ENCODE measurements at regions not wholly inside any gene's neighbourhood (a gene's known extent, or its start where the extent isn't known, plus 50 kb on each side); places are given as distances from the start of the nearest gene placed in this dataset.
"Not testable (repeated sequence)": the region's sequence is repeated elsewhere in the genome, so short reads cannot be mapped to it uniquely, and the experiment has no call there.

DNA sequence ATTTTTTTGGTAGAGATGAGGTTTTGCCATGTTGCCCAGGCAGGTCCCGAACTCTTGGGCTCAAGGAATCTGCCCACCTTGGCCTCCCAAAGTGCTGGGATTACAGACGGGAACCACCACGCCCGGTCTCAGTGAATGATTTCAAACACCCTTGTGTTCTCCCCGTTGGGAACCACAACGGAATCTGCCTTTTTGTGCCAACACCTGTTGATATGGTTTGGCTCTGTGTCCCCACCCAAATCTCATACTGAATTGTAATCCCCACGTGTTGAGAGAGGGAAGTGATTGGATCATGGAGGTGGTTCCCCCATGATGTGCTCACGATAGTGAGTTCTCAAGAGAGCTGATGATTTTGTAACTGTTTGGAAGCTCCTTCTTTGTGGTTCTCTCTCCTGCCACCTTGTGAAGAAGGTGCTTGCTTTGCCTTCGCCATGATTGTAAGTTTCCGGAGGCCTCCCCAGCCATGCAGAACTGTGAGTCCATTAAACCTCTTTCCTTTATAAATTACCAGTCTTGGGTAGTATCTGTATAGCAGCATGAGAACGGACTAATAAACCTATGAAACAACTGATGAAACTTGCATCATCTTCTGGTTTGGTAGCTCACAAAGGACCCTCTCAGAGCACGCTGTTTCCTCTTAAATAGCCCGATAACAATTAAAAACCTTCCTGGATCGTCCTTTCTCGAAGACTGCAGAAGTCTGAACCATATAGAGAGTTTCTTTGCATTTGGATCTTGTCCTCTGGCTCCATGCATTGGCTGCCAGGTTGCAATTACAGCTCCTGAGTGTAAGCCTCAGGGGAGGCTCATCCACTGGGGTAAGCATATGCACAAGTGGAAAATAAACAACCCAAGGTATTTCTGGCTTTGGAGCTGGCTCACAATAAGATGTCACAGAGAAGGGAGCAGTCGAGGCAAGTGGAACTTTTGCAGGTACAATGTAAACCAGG, 91.5 kb downstream of the SPRY4 start:
- no peak overlapping the region for H3K4me3 Mint-ChIP-seq

DNA sequence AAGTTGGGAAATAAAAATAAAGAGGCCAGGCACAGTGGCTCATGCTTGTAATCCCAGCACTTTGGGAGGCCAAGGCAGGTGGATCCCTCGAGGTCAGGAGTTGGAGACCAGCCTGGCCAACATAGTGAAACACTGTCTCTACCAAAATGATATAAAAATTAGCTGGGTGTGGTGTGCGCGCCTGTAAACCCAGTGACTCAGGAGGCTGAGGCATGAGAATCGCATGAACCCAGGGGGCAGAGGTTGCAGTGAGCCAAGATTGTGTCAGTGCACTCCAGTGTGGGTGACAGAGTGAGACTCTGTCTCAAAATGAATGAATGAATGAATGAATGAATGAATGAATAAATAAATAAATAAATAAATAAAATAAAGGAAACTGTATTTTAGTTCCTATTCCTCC, 93.9 kb downstream of the SPRY4 start:
- not testable (repeated sequence) for H3K4me3 Mint-ChIP-seq; H3K36me3 Mint-ChIP-seq (ENCODE audit: low read depth); H3K27ac Mint-ChIP-seq; DNase-seq; H3K4me1 Mint-ChIP-seq (ENCODE audit: low read depth); H3K9me3 Mint-ChIP-seq
- H3K27me3 Mint-ChIP-seq (ENCODE audit: insufficient read depth), result peaks cover 11% of the 10 kb centered on the region

More for the DNA sequence above, 91.5 kb downstream of the SPRY4 start:
- TF ChIP-seq, protein P1, sequence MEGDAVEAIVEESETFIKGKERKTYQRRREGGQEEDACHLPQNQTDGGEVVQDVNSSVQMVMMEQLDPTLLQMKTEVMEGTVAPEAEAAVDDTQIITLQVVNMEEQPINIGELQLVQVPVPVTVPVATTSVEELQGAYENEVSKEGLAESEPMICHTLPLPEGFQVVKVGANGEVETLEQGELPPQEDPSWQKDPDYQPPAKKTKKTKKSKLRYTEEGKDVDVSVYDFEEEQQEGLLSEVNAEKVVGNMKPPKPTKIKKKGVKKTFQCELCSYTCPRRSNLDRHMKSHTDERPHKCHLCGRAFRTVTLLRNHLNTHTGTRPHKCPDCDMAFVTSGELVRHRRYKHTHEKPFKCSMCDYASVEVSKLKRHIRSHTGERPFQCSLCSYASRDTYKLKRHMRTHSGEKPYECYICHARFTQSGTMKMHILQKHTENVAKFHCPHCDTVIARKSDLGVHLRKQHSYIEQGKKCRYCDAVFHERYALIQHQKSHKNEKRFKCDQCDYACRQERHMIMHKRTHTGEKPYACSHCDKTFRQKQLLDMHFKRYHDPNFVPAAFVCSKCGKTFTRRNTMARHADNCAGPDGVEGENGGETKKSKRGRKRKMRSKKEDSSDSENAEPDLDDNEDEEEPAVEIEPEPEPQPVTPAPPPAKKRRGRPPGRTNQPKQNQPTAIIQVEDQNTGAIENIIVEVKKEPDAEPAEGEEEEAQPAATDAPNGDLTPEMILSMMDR (IDR thresholded peaks at IDR 0.05), result no peak
- no peaks in the 10 kb centered on the region; the same call in 1 of the 2 replicates for H3K36me3 Mint-ChIP-seq (ENCODE audit: low read depth)
- peaks cover 11% of the 10 kb centered on the region for H3K27me3 Mint-ChIP-seq (ENCODE audit: insufficient read depth)
- no peak for DNase-seq
- no peak overlapping the region for H3K27ac Mint-ChIP-seq
- no peaks in the 10 kb centered on the region for H3K4me1 Mint-ChIP-seq (ENCODE audit: low read depth)
- H3K9me3 Mint-ChIP-seq, result no peaks in the 10 kb centered on the region

DNA sequence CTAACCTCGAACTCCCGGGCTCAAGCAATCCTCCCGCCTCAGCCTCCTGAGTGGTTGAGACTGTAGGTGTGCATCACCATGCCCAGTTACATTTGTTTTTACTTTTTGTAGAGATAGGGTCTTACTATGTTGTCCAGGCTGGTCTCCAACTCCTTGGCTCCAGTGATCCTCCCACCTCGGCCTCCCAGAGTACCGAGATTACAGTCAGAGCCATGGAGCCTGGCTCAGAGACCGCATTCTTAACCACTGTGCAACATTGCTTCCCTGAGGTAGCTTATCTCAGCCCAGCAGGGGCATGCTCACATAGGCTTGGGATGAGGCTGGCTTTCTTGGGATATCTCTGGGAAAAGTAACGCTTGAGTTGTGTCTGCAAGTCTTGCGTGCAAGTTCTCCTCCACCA, 99.7 kb downstream of the SPRY4 start:
- Mint-ChIP-seq H3K4me3 (no peak overlapping the region), H3K36me3 (ENCODE audit: low read depth) (no peaks in the 10 kb centered on the region), H3K27me3 (ENCODE audit: insufficient read depth) (peaks cover 12% of the 10 kb centered on the region; the same call in 1 of the 2 replicates), H3K4me1 (ENCODE audit: low read depth) (no peaks in the 10 kb centered on the region; the same call in 1 of the 2 replicates), H3K27ac (no peak overlapping the region), H3K9me3 (no peaks in the 10 kb centered on the region)
- no peak for DNase-seq
- TF ChIP-seq, protein P1 (IDR thresholded peaks at IDR 0.05), result no peak

DNA sequence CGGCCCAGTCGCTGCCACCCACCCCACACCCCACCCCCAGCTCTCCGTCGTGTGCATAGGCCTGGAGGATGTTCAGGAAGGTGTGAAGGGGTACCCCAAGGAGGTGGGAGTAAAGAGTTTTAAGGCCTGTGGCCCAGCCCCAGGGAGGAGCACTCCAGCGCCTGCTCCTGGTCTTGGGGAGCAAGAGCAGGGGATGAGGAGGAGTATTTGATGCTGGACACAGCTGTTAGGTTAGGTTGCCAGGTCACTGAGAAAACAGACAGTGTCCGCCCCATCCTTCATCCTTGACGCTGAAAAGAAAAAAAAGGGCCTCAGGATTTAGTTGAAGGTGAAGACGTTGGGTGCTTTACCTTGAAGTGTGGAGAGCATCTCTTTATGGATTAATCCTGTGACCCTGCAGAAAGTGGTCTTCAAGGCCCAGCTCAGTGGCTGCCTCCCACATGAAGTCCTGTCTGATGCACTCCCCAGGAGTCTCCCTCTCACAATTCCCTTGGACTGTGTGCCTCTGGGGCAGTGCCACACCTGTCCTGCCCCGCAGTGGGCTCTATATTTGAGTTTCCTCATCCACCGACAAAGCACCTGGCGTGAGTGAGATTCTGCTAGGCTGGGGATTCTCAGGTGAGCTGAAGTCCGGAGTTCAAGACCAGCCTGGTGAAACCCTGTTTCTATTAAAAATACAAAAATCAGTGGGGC, 101.8 kb downstream of the SPRY4 start:
- Mint-ChIP-seq H3K4me3 (no peak overlapping the region), H3K4me1 (ENCODE audit: low read depth) (no peaks in the 10 kb centered on the region; the same call in 1 of the 2 replicates), H3K9me3 (no peaks in the 10 kb centered on the region), H3K27ac (no peak overlapping the region), H3K36me3 (ENCODE audit: low read depth) (no peaks in the 10 kb centered on the region), H3K27me3 (ENCODE audit: insufficient read depth) (peaks cover 10% of the 10 kb centered on the region; the same call in 1 of the 2 replicates)
- no peak for DNase-seq
- TF ChIP-seq, protein P1 (IDR thresholded peaks at IDR 0.05), result no peak

DNA sequence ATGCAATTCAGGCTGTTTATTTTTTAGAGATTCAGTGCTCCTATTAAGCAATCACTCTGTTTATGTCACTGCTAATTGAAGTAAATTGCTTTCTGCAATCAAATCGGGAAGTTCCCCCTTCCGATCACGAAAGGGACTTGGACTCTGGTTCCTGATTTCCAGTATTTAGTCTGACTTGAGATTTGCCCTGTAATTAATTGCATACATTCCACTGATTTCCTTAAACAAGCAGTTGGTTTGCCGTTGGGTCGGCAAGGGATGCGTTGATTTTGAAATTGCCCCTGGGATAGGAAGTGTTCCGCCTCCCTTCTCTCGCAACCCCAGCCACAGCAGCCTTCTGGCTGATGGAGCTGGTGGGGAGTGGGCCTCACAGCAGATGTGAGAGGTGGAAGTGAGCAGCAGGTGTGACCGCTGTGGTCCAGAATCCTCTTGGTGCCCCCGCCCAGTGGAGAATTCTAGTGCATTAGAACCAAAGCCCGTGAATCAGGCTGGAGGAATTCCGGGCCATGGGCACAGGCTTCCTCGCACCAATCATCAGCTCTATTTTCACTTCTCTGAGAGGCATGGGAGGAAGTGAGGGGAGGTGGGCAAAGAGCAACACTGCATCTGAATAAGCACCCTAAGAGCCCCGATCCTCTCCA, 102.5 kb downstream of the SPRY4 start:
- peaks cover 10% of the 10 kb centered on the region; the same call in 1 of the 2 replicates for H3K27me3 Mint-ChIP-seq (ENCODE audit: insufficient read depth)
- TF ChIP-seq, protein P1 (IDR thresholded peaks at IDR 0.05), result no peak
- no peak overlapping the region for H3K27ac Mint-ChIP-seq
- no peaks in the 10 kb centered on the region; the same call in 1 of the 2 replicates for H3K4me1 Mint-ChIP-seq (ENCODE audit: low read depth)
- no peak for DNase-seq
- no peak overlapping the region for H3K4me3 Mint-ChIP-seq
- H3K9me3 Mint-ChIP-seq, result no peaks in the 10 kb centered on the region
- no peaks in the 10 kb centered on the region for H3K36me3 Mint-ChIP-seq (ENCODE audit: low read depth)

All from HFFc6 (cell line).